ENCODE measurements at regions not wholly inside any gene's neighbourhood (a gene's known extent, or its start where the extent isn't known, plus 50 kb on each side); places are given as distances from the start of the nearest gene placed in this dataset.

DNA sequence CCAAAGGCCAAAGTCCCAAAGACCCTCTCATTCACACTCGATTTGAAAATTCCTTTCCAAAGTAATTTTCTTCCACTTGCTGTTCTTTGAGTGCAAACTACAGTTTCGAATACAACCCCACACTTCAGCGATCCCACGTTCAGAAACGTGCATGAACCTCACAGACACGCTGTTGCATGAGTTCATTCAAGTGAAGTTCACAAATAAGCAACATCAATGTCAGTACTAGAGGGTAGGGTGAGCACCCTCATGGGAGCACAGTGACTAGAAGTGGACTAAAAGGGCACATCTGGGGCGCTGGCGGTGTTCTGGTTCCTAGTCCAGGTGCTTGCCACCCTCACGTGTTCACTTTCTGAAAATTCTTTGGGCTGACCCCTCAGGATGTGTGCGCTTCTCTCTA, 59.0 kb downstream of the FAM50B start:
- TF ChIP-seq, protein P1, sequence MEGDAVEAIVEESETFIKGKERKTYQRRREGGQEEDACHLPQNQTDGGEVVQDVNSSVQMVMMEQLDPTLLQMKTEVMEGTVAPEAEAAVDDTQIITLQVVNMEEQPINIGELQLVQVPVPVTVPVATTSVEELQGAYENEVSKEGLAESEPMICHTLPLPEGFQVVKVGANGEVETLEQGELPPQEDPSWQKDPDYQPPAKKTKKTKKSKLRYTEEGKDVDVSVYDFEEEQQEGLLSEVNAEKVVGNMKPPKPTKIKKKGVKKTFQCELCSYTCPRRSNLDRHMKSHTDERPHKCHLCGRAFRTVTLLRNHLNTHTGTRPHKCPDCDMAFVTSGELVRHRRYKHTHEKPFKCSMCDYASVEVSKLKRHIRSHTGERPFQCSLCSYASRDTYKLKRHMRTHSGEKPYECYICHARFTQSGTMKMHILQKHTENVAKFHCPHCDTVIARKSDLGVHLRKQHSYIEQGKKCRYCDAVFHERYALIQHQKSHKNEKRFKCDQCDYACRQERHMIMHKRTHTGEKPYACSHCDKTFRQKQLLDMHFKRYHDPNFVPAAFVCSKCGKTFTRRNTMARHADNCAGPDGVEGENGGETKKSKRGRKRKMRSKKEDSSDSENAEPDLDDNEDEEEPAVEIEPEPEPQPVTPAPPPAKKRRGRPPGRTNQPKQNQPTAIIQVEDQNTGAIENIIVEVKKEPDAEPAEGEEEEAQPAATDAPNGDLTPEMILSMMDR (IDR thresholded peaks at IDR 0.05), result no peak
- no peak for TF ChIP-seq POLR2AphosphoS5 (IDR thresholded peaks at IDR 0.05; ENCODE audit: insufficient read depth in 1 of 2, low read depth in 1 of 2)
- TF ChIP-seq POLR2A (IDR thresholded peaks at IDR 0.05), result no peak

All from vagina (tissue), 2 donors.